Activated B cell treated with CpG ODN at 0.5 μM for 24 hours (primary cell): ENCODE measurements at regions not wholly inside any gene's neighbourhood (a gene's known extent, or its start where the extent isn't known, plus 50 kb on each side); places are given as distances from the start of the nearest gene placed in this dataset.
"Not testable (repeated sequence)": the region's sequence is repeated elsewhere in the genome, so short reads cannot be mapped to it uniquely, and the experiment has no call there.

Experiments
- ATAC-seq: fragments of 200-7000 bp; cut with Tn5 transposase; one replicate; pipeline ENCODE4 v1.10.0; 2021; ENCODE audit warnings: low read depth, mild to moderate bottlenecking, moderate library complexity
- CTCF ChIA-PET: fragments of 350-600 bp; sonication (Branson Sonifier 250); formaldehyde crosslinking; loops from one replicate; lab custom pipeline; 2021; ENCODE audit warnings: antibody characterized with exemption; lab: Charles Lee
- POLR2A ChIA-PET: fragments of 350-600 bp; sonication (Branson Sonifier 250); formaldehyde crosslinking; loops from one replicate; lab custom pipeline; 2021; ENCODE audit warnings: antibody characterized with exemption; lab: Charles Lee
- DNase-seq: peaks from one replicate; pipeline ENCODE4 v3.0.0; 2022
- H3K27ac Mint-ChIP-seq: one replicate; pipeline ENCODE4 v1.8.0; 2020; ENCODE audit warnings: mixed read lengths
- H3K27me3 Mint-ChIP-seq: one replicate; pipeline ENCODE4 v1.8.0; 2021; ENCODE audit warnings: mixed read lengths
- H3K36me3 Mint-ChIP-seq: one replicate; pipeline ENCODE4 v1.8.0; 2021; ENCODE audit warnings: low read depth, mixed read lengths
- H3K4me1 Mint-ChIP-seq: one replicate; pipeline ENCODE4 v1.8.0; 2021; ENCODE audit warnings: mixed read lengths
- H3K4me3 Mint-ChIP-seq: one replicate; pipeline ENCODE4 v1.8.0; 2020; ENCODE audit warnings: mild to moderate bottlenecking, mixed read lengths
- H3K9me3 Mint-ChIP-seq: one replicate; pipeline ENCODE4 v1.8.0; 2020; ENCODE audit warnings: mixed read lengths
- intact Hi-C: fragments of 100-400 bp; cut with micrococcal nuclease; formaldehyde crosslinking; loops from one replicate; pipeline ENCODE4 v1.15.1; 2024
- TF ChIP-seq, protein P1 (sequence below): fragments of 200-600 bp; IDR thresholded peaks from one replicate; pipeline ENCODE4 v1.8.0; 2022; ENCODE audit warnings: antibody characterized with exemption, mild to moderate bottlenecking

DNA sequence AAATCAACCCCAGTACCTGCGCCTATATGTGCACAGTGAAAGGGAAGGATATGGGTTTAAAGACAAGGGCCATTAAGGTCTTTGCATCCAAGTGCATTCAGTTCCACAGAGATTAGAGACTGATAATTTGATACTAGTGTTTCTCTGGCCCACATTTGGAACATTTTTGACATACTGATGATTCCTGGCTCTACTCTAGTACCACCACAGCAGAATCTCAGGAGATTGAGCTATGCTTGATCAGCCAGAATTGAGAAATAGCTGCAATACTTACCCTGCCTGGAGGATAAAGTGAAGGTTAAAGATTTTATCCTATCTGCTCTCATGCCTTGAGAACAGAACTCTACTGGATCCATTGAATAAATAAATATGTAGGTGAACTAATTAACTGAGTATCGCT is 1267.8 kb downstream of the SUCLG1 start:
- POLR2A ChIA-PET, result no interaction called here

DNA sequence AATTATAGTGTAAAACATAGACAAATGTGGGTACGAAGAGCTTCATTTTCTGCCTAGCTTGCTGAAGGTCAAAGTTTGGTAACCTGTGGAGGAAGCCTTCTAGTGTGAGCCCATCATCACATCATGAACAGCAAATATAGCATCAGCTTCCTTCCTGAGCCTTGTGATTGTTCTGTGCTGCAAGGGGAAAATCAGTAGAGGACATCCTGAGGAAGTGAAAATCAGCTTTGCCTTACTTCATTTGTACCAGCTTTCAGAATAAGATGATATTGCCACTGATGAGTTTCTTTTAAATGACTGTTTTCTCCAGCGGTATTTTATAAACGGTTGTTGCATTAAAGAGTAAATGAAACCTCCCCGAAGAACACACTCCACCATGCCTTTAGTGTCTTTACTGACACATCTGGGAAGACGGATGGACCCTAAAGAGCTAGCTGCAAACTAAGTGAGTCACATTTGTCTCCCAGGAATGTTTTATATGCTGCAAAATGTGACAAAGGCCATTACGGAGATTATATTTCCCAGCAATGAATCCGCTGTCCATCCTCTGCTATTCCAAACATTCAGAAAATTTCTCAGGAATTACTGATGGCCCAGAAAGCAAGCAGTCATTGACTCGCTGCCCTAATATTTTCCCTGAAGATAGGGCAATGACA is 1272.8 kb downstream of the SUCLG1 start:
- DNase-seq, result no peak
- ATAC-seq, result no peak
- Mint-ChIP-seq H3K27me3 (no peaks in the 10 kb centered on the region), H3K36me3 (no peaks in the 10 kb centered on the region), H3K4me1 (no peaks in the 10 kb centered on the region), H3K27ac (no peak overlapping the region), H3K9me3 (peaks cover 5% of the 10 kb centered on the region), H3K4me3 (no peak overlapping the region)
- ChIA-PET CTCF (no interaction called here), POLR2A (no interaction called here)
- intact Hi-C loops, result no loop called here
- TF ChIP-seq, protein P1, sequence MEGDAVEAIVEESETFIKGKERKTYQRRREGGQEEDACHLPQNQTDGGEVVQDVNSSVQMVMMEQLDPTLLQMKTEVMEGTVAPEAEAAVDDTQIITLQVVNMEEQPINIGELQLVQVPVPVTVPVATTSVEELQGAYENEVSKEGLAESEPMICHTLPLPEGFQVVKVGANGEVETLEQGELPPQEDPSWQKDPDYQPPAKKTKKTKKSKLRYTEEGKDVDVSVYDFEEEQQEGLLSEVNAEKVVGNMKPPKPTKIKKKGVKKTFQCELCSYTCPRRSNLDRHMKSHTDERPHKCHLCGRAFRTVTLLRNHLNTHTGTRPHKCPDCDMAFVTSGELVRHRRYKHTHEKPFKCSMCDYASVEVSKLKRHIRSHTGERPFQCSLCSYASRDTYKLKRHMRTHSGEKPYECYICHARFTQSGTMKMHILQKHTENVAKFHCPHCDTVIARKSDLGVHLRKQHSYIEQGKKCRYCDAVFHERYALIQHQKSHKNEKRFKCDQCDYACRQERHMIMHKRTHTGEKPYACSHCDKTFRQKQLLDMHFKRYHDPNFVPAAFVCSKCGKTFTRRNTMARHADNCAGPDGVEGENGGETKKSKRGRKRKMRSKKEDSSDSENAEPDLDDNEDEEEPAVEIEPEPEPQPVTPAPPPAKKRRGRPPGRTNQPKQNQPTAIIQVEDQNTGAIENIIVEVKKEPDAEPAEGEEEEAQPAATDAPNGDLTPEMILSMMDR, result no peak

More for the DNA sequence above, 1267.8 kb downstream of the SUCLG1 start:
- no peaks in the 10 kb centered on the region for H3K27me3 Mint-ChIP-seq
- no peak overlapping the region for H3K27ac Mint-ChIP-seq
- no peak for ATAC-seq
- no peak for DNase-seq
- no peak overlapping the region for H3K4me3 Mint-ChIP-seq
- TF ChIP-seq, protein P1, result no peak
- no peaks in the 10 kb centered on the region for H3K36me3 Mint-ChIP-seq
- CTCF ChIA-PET, result no interaction called here
- intact Hi-C loops, result no loop called here
- no peaks in the 10 kb centered on the region for H3K9me3 Mint-ChIP-seq
- H3K4me1 Mint-ChIP-seq, result no peaks in the 10 kb centered on the region

DNA sequence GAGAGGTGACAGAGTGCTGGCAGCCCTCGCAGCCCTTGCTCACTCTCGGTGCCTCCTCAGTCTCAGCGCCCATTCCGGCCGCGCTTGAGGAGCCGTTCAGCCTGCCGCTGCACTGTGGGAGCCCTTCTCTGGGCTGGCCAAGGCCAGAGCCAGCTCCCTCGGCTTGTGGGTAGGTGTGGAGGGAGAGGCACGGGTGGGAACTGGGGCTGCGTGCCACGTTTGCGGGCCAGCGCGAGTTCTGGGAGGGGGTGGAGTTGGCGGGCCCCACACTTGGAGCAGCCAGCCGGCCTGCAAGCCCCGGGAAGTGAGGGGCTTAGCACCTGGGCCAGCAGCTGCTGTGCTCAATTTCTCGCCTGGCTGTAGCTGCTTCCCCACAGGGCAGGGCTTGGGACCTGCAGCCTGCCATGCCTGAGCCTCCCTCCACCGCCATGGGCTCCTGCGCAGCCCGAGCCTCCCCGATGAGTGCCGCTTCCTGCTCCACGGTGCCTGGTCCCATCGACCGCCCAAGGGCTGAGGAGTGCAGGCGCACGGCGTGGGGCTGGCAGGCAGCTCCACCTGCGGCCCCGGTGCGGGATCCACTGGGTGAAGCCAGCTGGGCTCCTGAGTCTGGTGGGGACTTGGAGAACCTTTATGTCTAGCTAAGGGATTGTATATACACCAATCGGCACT is 1278.1 kb downstream of the SUCLG1 start:
- DNase-seq, H3K27me3 Mint-ChIP-seq, H3K4me1 Mint-ChIP-seq, intact Hi-C loops, CTCF ChIA-PET, H3K9me3 Mint-ChIP-seq, H3K4me3 Mint-ChIP-seq, H3K36me3 Mint-ChIP-seq, POLR2A ChIA-PET, ATAC-seq, H3K27ac Mint-ChIP-seq: not testable (repeated sequence)

DNA sequence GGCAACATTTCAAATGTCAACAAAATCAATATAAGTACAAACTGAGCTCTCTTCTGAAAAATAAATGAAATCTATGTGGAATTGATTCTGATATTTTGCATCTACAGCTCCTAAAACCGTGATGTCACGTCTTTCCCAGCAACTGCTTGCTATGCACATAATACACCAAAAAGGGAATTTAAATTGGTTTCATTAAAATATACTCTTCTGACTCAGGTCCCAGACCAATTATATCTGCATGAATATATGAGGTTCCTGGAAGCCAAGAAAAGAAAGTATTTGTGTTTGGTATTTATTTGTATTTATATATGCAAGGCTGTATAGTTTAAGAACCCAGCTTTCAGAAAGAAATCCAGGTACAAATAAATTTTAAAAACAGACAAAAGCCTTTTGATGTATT is 1282.5 kb downstream of the SUCLG1 start:
- Mint-ChIP-seq H3K27ac (no peak overlapping the region), H3K4me1 (no peaks in the 10 kb centered on the region), H3K27me3 (no peaks in the 10 kb centered on the region), H3K36me3 (no peaks in the 10 kb centered on the region), H3K4me3 (no peak overlapping the region), H3K9me3 (peaks cover 2% of the 10 kb centered on the region)
- ATAC-seq (no peak), DNase-seq (no peak)
- intact Hi-C loops, result no loop called here
- ChIA-PET POLR2A (no interaction called here), CTCF (no interaction called here)
- TF ChIP-seq, protein P1, result no peak

DNA sequence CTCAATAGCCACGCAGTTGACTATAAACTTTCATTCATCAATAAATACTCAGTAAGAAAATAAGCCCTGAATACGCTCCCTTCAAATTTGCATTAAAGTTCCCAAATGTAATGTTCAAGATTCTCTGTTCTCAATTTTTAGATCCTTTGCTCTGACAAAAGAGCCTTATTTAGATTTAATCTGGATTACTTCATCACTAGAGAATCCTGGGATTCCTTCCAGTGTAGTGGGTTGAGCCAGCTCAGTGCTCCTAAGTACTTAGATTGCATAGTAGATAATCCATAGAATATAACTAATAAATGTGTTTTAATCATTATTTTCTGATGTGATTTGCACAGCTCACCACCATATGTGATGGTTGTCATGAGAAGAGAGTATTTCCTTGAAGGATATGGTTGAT is 1286.2 kb downstream of the SUCLG1 start:
- DNase-seq (no peak), ATAC-seq (no peak)
- H3K27me3 Mint-ChIP-seq, result no peaks in the 10 kb centered on the region
- ChIA-PET CTCF (no interaction called here), POLR2A (no interaction called here)
- intact Hi-C loops, result no loop called here
- no peaks in the 10 kb centered on the region for H3K4me1 Mint-ChIP-seq
- TF ChIP-seq, protein P1, result no peak
- no peak overlapping the region for H3K4me3 Mint-ChIP-seq
- no peak overlapping the region for H3K27ac Mint-ChIP-seq
- H3K36me3 Mint-ChIP-seq, result no peaks in the 10 kb centered on the region
- peaks cover 2% of the 10 kb centered on the region for H3K9me3 Mint-ChIP-seq
